Stimulated activated CD4-positive, alpha-beta T cell treated with anti-CD3 and anti-CD28 coated beads, Interleukin-2, amount 100 ng/mL, for 24 hours (primary cell): ENCODE measurements at regions not wholly inside any gene's neighbourhood (a gene's known extent, or its start where the extent isn't known, plus 50 kb on each side); places are given as distances from the start of the nearest gene placed in this dataset.

Experiments used
- DNase-seq, 2 donors: peaks; one replicate each; pipeline ENCODE4 v3.0.0-alpha.2; 2020

DNA sequence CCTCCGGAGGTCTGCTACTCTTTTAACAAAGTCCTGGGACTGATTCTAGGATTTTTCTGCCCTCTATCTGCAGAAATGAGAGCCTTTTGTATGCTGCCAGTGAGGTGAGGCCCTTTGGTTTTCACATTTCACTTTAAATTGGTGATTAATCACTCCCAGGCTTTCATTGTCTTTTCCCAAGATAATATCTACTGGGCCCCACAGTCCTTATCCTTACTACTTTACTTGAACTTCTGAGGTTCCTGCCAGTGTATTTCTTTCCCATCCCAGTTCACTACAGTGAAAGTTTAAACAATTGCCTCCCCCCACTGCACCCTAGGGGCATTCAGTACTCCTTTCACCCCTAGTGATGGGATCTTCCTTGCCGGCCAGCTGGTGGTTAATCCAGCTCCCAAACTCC is 127.4 kb upstream of the INHBA start:
- no peak for DNase-seq

DNA sequence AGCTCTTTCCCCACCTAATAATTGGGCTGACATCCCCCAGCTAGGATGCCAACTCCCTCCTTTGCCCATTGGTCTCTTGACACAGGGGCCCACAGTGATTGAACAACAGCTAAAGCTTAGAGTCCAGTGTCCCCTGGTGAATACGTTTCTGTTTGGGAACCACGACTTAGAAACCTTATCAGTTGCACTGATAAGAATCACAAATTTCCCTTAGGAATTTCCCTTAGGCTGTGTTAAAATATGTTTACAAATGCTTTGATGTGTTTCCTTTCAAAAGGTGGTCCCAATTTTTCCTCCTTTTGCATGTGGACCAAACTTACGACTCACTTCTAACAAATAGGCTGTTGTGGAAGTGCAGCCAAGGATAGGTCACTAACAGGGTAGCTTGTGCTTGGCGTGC is 126.0 kb upstream of the INHBA start:
- no peak for DNase-seq

DNA sequence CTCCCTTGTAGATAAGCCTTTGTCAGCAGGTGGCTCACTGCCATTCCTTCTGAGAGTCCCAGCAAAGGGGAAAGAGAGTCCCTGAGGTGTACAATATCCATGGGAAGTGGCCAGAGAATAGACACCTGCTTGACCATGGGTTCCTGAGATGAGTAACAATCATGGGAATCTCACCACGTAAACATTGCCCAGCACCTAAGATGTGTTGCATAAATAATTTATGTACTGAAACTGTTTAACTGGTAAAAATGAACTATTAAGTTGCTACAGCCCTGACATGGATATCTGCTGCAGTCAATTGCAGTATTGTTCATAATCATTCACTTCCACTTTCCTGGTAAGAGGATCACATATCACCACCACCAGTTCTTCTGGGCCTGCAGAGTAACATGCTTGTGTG is 123.8 kb upstream of the INHBA start:
- no peak for DNase-seq

DNA sequence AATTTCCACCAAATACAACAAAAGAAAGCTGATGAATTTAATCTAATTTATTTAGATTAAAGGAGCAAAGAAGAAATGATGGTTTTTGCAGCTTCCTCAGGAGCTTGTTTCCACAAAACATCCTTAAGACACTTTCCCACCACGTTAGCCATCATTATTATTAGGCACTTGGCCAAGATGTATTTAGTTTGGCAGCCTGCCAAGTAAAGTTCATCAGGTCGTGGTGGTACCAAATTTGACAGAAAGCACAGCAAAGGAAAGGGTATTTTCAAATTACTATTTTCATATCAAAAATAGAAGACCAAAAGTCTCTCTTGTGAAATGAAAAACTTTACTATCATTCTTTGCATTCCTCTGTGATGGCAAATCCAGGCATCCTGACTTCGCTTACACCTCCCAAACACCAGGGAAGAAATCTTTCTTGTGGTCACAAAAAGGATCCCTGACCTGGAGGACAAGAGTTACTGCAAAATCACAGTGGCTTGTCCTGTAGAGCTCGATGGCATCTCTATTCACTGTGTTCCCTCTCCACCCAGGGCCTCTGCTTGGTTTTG is 123.1 kb upstream of the INHBA start:
- DNase-seq = no peak

DNA sequence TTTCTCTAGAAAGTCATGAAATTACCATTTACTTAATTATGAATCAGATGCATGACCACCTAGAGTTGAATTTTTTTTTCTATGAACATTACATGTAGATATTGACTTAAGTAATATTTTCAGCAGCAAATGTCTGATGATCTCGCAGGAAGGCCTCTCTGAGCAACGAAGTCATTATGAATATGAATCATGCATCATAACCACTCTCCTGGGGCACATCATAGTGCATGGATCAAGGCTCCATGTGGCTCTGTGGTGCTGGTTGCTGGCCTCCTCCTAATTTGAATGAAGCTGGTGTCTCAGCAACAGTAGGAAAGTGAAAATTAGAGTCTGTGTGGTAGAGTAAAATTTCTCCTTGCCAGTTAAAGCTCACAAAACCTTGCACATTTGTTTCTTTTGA is 121.4 kb upstream of the INHBA start:
- no peak for DNase-seq

DNA sequence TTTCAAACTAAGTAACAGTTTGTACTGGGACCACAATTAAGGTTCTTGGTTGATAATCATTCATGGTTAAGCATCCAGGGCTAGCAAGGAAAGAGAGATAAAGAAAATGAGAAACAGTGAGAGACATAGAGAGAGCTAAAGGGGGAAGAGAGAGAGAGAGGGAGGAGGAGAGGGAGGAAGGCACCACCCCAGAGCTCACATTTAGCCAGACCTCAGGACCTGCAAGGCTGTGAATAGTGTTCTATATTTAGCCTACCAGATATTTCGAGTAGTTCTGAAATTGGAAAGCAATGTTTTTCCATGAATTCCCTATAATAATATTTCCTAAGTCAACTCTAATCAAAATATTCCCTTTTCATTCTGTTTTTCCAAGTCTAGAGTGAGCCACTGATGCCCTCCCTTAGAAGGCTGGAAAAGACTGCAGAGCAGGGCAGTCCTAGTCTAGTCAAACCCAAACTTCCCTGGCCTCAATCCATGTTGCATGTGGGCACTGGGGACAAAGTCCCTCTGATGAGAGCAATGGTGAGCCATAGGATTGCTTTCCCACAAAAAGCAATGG is 119.4 kb upstream of the INHBA start:
- DNase-seq = no peak

DNA sequence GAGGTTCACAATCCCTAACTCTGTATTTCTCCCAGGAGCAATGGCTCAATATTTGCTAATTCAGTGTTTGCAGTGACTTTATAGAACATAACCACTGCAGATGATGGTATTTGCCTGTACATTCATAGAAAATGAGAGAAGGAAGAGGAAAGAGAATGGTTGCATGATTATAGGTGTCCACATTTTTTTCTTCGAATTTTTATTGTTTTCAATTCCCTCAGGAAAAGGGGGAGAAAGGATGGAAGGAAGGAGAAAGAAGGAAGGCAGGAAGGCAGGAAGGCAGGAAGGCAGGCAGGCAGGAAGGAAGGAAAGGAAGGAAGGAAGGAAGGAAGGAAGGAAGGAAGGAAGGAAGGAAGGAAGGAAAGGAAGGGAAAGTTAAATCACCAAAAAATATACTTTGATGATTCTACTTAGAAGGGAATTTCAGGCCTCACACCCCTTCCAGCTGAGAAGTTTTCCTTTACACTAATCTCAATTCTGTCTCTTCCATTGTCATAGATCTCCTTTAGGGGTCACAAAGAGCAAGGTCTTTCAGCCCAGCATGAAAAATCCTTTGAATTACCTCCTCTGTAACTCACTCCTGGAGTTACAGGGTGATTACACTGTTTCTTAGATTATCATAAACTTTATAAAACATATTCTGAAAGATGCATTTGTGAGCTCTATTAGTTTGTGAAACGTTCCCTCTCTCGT is 118.8 kb upstream of the INHBA start:
- no peak for DNase-seq

DNA sequence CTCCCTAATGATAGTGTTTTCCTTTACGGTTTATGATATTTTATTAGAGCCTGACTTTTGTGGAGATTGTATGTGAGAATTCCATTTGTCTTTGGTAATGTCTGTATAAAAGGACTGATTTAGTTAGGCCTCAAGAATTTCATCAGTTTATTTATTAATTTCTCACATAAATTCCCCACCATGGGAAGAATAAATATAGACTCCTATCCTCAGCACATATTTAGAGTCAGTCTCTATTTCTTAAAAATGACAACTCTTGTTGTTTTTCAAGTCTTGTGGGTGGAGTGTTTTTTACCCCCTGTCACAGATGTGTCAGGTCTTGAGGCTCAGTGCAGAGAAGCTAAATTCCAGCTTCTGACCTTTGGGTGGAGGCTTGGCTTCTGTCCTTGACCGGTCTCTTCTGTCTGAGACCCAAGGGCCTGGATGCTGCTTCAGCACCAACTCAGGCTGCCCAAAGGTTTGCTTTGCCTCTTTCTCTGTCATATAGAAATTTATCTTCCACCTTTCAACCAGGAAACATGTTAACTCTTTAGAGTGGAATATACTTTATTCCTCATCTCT is 117.3 kb upstream of the INHBA start:
- no peak for DNase-seq

DNA sequence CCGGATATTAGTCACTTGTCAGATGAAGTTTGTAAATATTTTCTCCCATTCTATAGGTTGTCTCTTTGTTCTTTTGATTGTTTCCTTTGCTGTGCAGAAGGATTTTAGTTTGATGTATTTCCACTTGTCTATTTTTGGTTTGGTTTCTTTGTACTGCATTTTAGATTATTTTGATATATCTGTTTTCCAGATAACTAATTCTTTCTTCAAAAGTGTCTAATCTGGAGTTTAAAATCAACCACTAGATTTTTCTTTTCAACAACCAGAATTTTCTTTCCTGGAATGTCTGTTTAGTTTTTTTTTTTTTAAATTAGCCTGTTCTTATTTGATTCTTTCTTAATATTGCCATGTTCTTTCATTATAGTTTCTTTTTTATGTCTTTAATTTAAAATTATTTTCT is 116.8 kb upstream of the INHBA start:
- DNase-seq = no peak

DNA sequence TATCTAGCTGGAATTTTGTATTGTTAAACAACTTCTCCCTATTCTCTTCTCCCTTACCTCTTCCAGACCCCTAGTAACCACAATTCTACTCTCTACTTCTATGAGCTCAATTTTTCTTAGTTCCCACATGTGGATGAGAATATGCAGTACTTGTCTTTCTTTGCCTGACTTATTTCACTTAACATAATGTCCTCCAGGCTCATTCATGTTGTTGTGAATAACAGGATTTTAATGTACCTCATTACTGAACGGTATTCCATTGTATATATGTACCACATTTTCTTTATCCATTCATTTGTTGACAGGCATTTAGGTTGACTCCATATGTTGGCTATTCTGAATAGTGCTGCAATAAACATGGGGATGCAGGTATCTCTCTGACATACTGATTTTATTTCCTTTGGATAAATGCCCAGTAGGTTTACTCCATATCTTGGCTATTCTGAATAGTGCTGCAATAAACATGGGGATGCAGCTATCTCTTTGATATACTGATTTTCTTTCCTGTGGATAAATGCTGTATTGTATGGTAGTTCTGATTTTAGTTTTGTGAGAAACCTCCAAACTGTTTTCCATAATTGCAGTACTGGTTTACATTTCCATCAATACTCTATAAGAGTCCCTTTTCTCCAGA is 116.0 kb upstream of the INHBA start:
- no peak for DNase-seq

DNA sequence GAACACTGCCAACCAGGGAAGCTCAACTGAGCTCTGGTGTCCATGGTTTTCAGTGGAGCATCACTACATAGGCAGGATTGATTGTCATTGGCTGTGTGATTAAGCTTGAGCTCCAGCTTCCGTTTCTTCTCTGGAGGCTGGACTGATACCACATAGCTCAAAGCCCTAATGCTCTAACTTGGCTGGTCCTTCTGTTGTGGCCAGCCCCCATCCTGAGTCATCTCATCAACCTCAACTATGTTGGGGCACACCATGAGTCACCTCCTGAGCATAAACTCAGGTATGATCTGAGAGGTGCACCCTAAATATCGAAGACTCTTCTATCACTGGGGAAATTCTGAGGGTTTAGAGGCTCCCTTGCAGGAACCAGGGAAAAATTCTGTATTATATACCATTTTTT is 114.5 kb upstream of the INHBA start:
- DNase-seq = no peak

DNA sequence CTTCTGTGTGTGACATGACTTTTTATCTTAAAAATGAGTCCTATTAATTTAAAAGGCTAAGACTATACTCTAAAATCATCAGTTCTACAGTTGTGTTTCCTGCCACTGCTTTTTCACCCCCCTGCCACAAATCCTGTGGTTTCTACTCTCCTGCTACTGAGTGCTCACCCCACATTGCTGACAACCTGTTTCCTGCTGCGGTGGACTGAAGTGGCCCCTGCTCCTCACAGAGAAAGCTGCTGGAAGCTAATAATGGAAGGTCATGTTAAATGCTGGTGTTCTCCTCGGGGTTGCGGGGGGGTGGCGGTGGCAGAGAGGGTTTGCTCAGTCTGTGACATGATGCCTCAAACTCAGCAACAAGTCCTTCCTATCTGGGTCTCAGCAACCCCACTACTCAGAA is 113.2 kb upstream of the INHBA start:
- no peak for DNase-seq

DNA sequence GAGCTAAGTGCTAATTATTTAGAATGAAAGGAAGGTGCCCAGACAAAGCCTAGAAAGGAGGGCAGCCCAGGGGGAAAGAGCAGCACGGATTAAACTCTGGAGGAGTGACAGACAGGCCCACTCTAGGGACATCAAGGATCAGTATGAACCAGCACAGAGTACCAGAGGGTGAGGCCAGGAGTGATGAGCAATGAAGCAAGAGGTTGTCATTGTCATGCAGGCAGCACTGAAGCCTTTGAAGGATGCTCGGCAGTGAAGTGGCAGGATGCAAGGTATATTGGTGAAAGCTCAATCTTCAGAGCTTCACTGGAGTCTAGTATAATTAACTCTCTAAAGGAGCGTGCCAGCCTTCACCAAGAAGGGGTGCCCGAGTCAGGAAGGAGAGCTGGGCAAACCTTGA is 112.0 kb upstream of the INHBA start:
- no peak for DNase-seq

DNA sequence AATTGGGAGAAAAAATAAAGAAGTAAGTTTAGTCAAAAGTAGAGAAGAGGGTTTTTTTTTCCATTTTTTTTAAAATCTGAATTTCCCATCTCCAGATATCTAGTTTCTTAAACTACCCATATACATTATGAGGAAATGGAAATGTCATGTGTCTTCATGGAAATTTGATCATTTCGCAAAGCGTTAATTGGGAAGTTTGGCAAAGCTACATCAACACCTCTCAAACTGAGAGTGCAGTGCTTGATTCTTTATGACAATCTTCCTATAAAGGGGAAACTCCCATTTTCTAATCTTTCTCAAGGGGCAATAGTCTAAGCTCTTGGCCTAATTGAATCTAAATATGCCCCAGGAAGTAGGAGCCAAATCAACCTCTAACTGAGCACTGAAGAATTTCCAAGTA is 110.4 kb upstream of the INHBA start:
- no peak for DNase-seq

DNA sequence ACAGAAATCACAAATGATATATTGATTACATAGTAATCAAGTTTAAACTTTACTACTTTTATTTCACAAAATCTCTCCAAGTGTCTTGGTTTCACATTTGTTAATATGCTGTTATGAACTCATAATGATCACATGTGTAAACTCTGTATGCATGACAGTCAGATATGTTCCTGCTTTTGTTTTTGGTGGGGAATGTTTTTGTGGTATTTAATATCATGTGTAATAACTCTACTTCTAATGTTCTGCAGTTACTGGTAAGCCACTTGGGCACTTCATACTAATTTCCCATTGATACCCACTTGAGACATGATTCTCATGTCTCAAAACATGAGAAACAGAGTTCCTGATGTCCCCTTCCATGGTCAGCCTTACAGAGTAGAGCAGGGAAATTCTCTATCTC is 109.1 kb upstream of the INHBA start:
- DNase-seq = no peak

DNA sequence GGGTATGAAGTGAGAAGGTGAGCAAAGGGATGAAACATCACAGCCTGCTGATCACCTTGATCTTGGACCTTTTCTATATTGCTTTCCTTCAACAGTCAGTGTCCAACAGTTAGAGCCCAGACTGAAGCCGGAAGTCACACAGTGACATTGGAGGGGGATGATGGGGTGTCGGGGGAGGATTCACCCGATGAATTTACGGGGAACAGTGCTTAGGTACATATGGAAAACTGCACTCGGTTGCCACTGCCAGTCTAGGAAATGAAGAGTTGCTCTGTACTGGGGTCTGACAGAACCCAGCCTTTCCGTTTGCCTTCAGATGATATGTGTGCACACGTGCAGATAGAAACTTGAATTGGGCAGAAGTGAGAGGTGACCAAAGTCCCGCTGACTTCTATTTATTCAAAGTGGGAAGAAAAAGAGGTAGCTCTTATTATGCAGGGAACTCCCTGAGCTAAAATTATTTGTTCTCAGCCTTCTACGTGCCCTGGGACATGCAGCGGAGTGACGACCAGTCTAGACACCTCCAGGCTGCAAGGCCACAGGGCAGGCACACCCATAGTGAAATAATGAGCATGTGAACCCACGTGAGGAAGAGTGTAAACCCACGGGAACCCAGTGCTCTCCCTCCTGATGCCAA is 107.2 kb upstream of the INHBA start:
- no peak for DNase-seq

DNA sequence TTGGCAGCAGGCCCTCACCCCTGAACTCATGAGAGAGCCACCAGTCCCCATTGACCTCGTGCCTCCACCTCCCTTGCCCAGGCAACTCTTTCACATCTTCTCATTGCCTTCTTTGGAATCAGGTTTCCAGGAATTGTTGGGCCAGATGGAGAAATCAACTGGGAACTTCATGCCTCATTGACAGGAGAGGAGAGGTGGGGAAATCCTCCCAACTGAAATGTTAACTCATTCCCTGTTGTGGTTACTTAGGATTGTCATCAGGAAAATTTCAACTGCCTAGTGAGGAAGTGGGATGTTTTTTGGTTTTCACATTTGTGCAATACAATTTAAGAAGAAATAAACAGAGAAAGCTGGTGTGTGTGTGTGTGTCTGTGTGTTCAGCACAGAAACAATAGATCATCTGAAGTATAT is 106.6 kb upstream of the INHBA start:
- no peak for DNase-seq

DNA sequence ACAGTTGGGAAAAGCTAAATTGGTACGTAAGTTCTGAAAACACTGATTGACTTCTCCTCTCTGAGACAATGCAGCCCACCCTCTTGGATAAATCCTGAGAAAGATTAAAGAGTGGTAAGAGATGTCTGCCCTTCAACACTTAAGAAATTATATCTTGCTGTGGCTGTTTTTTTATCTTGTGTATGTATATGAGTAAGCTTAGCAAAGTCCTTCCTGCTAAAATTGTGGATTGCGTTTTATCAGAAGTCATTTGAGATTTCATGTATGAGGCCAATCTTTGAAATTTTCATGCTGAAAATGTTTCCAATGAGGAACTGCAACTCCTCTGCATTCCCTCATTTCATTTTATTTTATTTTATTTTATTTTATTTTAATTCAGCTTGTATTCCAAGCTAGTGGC is 106.2 kb upstream of the INHBA start:
- DNase-seq = no peak

DNA sequence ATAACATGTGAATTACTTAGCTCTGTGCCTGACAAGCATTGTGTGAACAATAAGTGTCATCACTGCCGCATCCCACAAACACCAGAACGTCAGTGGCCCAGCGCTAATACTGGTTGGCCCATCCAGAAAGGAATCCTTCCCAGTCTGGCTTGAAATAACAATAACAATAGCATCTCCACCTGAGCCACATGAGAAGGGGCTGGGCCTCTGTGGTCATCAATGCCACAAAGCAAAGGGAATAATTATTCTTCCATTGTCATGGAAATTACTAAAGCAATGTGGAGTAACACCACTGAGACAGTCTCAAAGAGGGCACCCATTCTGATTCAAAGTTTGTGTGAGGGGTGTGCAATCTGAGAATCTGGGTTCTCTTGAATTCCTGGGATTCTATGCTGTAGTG is 105.7 kb upstream of the INHBA start:
- DNase-seq = no peak

DNA sequence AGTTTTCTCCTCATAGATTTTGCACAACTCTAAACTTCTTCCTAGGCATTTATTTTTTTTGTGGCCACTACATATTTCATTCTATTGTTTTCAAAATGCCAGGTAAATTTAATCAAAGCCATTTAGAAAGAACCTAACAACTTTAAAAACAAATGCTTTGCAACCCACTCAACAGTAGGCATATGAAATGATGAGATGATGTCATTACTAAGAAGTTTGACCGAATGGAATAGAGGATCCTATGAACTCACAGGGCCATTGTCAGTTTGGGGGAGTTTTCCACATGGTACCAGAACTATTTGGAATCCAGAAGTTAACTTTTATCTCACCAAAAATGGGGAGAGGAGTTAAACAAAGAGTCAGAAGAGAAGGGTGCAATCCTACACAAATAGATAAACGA is 100.7 kb upstream of the INHBA start:
- DNase-seq = no peak

DNA sequence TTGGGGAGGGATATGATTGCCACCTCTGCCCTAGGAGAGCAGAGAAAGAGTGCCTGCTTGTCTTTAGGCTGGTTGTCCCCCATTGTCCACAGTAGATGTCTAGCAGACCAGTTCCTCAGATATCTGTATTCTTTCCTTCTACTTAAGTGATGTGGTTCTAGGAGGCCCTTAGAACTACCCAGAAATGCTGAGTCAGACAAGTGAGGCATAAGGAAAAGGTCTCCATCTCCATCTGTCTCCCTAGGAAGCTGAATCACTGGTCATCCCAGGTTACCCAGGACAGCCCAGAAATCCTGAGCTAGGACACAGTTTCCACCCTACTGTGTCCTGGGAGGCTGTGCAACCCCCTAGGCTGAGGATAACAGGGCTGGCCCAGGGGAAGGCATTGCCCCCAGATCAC is 93.4 kb upstream of the INHBA start:
- DNase-seq = no peak

DNA sequence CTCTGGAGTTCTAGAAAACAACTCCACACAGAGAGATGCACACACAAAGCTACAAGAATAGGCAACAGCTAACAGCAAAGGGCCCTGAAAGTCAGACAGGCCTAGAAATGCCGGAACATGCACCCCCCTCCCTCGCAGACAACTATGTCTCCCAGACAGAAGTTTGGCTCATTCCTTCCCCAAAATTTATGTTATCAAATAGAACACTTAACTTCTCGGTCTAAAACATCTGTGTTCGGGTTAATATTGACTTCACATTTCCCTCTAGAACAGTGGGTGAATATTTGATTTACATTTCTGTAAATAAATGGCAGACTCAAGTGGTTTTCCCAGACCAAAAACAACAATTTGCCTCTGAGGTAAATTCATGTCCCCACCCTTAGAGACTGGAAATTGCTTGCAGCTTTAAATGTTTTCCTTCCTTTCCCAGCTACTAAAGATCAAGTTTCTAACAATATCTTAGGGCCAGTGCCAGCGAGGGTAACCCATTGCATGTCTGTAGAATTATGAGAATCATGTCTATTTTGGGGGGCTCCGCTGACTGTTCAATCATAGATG is 92.5 kb upstream of the INHBA start:
- no peak for DNase-seq

DNA sequence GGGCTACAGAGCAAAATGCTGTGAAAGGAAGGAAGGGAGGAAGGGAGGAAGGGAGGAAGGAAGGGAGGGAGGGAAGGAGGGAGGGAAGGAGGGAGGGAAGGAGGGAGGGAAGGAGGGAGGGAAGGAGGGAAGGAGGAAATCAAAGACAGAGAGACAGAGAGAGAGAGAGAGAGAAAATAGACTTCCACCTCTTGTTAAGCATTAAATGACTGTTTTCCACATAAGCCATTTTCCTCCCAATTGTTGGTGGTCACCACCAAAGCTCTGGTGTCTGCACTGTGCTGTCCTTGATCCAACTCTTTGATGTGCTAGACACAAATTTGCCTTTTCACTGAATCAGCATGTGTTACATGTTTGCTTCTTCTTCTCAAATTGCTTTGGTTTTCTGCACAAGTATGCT is 90.7 kb upstream of the INHBA start:
- DNase-seq = no peak
